Brain microvascular endothelial cell (primary cell): ENCODE measurements at regions not wholly inside any gene's neighbourhood (a gene's known extent, or its start where the extent isn't known, plus 50 kb on each side); places are given as distances from the start of the nearest gene placed in this dataset.

Experiments used
- DNase-seq: peaks from one replicate; pipeline ENCODE4 v3.0.0-alpha.2; 2020
- H3K27ac ChIP-seq: fragments of 250-450 bp; sonication (Bioruptor Pico); 2 replicates; pipeline ENCODE4 v1.5.1; 2020; ENCODE audit warnings: mild to moderate bottlenecking, moderate library complexity
- H3K27me3 ChIP-seq: fragments of 250-450 bp; sonication (Bioruptor Pico); replicated peaks from 2 replicates; pipeline ENCODE4 v1.5.1; 2020; ENCODE audit warnings: mild to moderate bottlenecking
- H3K36me3 ChIP-seq: fragments of 250-450 bp; sonication (Bioruptor Pico); replicated peaks from 2 replicates; pipeline ENCODE4 v1.5.1; 2020; ENCODE audit warnings: mild to moderate bottlenecking
- H3K4me3 ChIP-seq: 2 replicates; pipeline ENCODE4 v1.5.1; 2011; ENCODE audit warnings: low read depth, mild to moderate bottlenecking, control low read depth, low read length, moderate library complexity
- CTCF ChIP-seq: IDR thresholded peaks from 2 replicates; pipeline ENCODE4 v1.5.1; 2011; ENCODE audit warnings: low read depth, mild to moderate bottlenecking, moderate library complexity, low read length, control low read depth, inconsistent platforms; ENCODE audit errors: missing control alignments
- in situ Hi-C: cut with HindIII; loops from 2 replicates; pipeline ENCODE4 v1.10.0; 2017; ENCODE audit warnings: low sequenced_read_pairs, low pct_ligation_motif_present

GRCh38 chr2:12089496-12089895, 343.1 kb downstream of the LPIN1 start:
- no peak for DNase-seq
- Histone ChIP-seq H3K27me3 (no peaks in the 10 kb centered on the region), H3K36me3 (no peaks in the 10 kb centered on the region), H3K27ac (no peak overlapping the region), H3K4me3 (no peak overlapping the region)
- in situ Hi-C loops, result no loop called here
- TF ChIP-seq CTCF, result no peak

- no peaks in the 10 kb centered on the region for H3K27me3 ChIP-seq
- in situ Hi-C loops, result no loop called here
- H3K36me3 ChIP-seq, result no peaks in the 10 kb centered on the region
- H3K4me3 ChIP-seq, result no peak overlapping the region
- no peak overlapping the region for H3K27ac ChIP-seq
- TF ChIP-seq CTCF, result no peak
- DNase-seq, result no peak
Measured at GRCh38 chr2:12090072-12090471, 343.6 kb downstream of the LPIN1 start.

- in situ Hi-C loops, result no loop called here
Measured at GRCh38 chr2:12090590-12090989, 344.2 kb downstream of the LPIN1 start.

GRCh38 chr2:12091201-12091806, 344.9 kb downstream of the LPIN1 start:
- H3K36me3 ChIP-seq, result no peaks in the 10 kb centered on the region
- no peaks in the 10 kb centered on the region for H3K27me3 ChIP-seq
- H3K4me3 ChIP-seq, result no peak overlapping the region
- TF ChIP-seq CTCF, result no peak
- in situ Hi-C loops, result no loop called here
- DNase-seq, result peak; percentile 4
- no peak overlapping the region for H3K27ac ChIP-seq

More at GRCh38 chr2:12090590-12090989, 344.2 kb downstream of the LPIN1 start:
- no peak for DNase-seq
- Histone ChIP-seq H3K4me3 (no peak overlapping the region), H3K36me3 (no peaks in the 10 kb centered on the region), H3K27ac (no peak overlapping the region), H3K27me3 (no peaks in the 10 kb centered on the region)
- TF ChIP-seq CTCF, result no peak

GRCh38 chr2:12094134-12094533, 347.7 kb downstream of the LPIN1 start:
- no peaks in the 10 kb centered on the region for H3K36me3 ChIP-seq

More at GRCh38 chr2:12094134-12094533, 347.7 kb downstream of the LPIN1 start:
- Histone ChIP-seq H3K4me3 (no peak overlapping the region), H3K27ac (no peak overlapping the region), H3K27me3 (no peaks in the 10 kb centered on the region)
- no peak for TF ChIP-seq CTCF
- no peak for DNase-seq
- in situ Hi-C loops, result no loop called here
